K562 (cell line): ENCODE measurements at regions not wholly inside any gene's neighbourhood (a gene's known extent, or its start where the extent isn't known, plus 50 kb on each side); places are given as distances from the start of the nearest gene placed in this dataset.

Experiments used
- ATAC-seq: fragments of 200-7000 bp; cut with Tn5 transposase; 3 replicates; pipeline ENCODE4 v1.9.1; 2020; ENCODE audit warnings: moderate library complexity
- BruUV-seq: library from RNA; stranded (reverse); fragments of 400-500 nt; replicated peaks from 2 replicates; lab custom pipeline; 2021; lab: Mats Ljungman, UMichigan
- CTCF ChIA-PET: fragments of 300-600 bp; formaldehyde crosslinking; extraction: SDS; loops from one replicate; lab custom pipeline; 2021; ENCODE audit warnings: low intra/inter-chr PET ratio; lab: Yijun Ruan, JAX
- POLR2A ChIA-PET: fragments of 300-600, 350-650 bp; sonication (Branson Sonifier 250); formaldehyde crosslinking; extraction: SDS; loops from one replicate; lab custom pipeline; 2021; ENCODE audit warnings: antibody characterized with exemption, inconsistent platforms; lab: Yijun Ruan, JAX
- DNase-seq, 4 experiments: peaks; one replicate each; pipeline versions ENCODE4 v3.0.0 to v3.0.0-alpha.2; 2011 to 2018; ENCODE audit warnings: low spot score in 3 of 4, mixed read lengths in 3 of 4; ENCODE audit errors: extremely low read depth in 1 of 4
- FAIRE-seq: peaks from 2 replicates; lab custom pipeline; 2011; peaks lifted over from hg19 to GRCh38; lab: Jason Lieb, UNC
- H2AFZ ChIP-seq: 2 replicates; pipeline ENCODE4 v1.6.0; 2011; ENCODE audit warnings: low read depth, low read length, control low read depth, inconsistent platforms
- H3K27ac ChIP-seq: fragments of 200-600 bp; 3 replicates; pipeline ENCODE4 v1.8.0; 2011; ENCODE audit warnings: low read depth, mild to moderate bottlenecking, control low read depth, inconsistent platforms, low read length, moderate library complexity, mixed read lengths; ENCODE audit errors: extremely low read depth
- H3K27me3 ChIP-seq, 2 experiments: fragments of 300-600 bp in 1 of 2; 2 replicates in 1 of 2; 3 replicates in 1 of 2; pipeline versions ENCODE4 v1.6.0 to v1.8.0; 2011; ENCODE audit warnings: inconsistent platforms in 2 of 2, low read length in 2 of 2, mild to moderate bottlenecking in 1 of 2, mixed read lengths in 1 of 2, moderate library complexity in 1 of 2; ENCODE audit not compliant: control insufficient read depth in 2 of 2, insufficient read depth in 2 of 2
- H3K36me3 ChIP-seq: fragments of 300-600 bp; 3 replicates; pipeline ENCODE4 v1.8.0; 2011; ENCODE audit warnings: mild to moderate bottlenecking, low read length, inconsistent platforms; ENCODE audit not compliant: control insufficient read depth, insufficient read depth
- H3K4me1 ChIP-seq, 2 experiments: fragments of 200-600 bp in 1 of 2; replicated peaks in 1 of 2; 2 replicates in 1 of 2; 3 replicates in 1 of 2; pipeline versions ENCODE4 v1.5.1 to v1.8.0; 2011; ENCODE audit warnings: inconsistent platforms in 2 of 2, low read length in 2 of 2, mild to moderate bottlenecking in 1 of 2, mixed read lengths in 1 of 2, moderate library complexity in 1 of 2; ENCODE audit not compliant: control insufficient read depth in 2 of 2, insufficient read depth in 2 of 2
- H3K4me2 ChIP-seq: 2 replicates; pipeline ENCODE4 v1.6.1; 2011; ENCODE audit warnings: low read length, control low read depth, inconsistent platforms, mixed read lengths; ENCODE audit not compliant: insufficient read depth
- H3K4me3 ChIP-seq: fragments of 200-600 bp; sonication (generic), shearing (Covaris generic); 2 replicates; pipeline ENCODE4 v1.5.1; 2016; ENCODE audit warnings: control low read depth, inconsistent platforms
- H3K79me2 ChIP-seq: fragments of 200-600 bp; 3 replicates; pipeline ENCODE4 v1.8.0; 2011; ENCODE audit warnings: low read length, inconsistent platforms; ENCODE audit not compliant: control insufficient read depth, insufficient read depth
- H3K9ac ChIP-seq, 2 experiments: 2 replicates each; pipeline versions ENCODE4 v1.6.0 to v1.6.1; 2011; ENCODE audit warnings: low read depth in 2 of 2, low read length in 2 of 2, control low read depth in 1 of 2, inconsistent platforms in 1 of 2, mild to moderate bottlenecking in 1 of 2, mixed read lengths in 1 of 2; ENCODE audit not compliant: insufficient read depth in 1 of 2
- H3K9me1 ChIP-seq: one replicate; pipeline ENCODE4 v1.6.0; 2011; ENCODE audit warnings: inconsistent platforms, mild to moderate bottlenecking, low read length, moderate library complexity; ENCODE audit not compliant: control insufficient read depth, insufficient read depth
- H3K9me3 ChIP-seq: replicated peaks from 2 replicates; pipeline ENCODE4 v1.5.1; 2011; ENCODE audit warnings: low read depth, low read length, inconsistent platforms; ENCODE audit not compliant: control insufficient read depth, insufficient read depth
- H4K20me1 ChIP-seq: replicated peaks from 2 replicates; pipeline ENCODE4 v1.6.1; 2011; ENCODE audit warnings: low read length, inconsistent platforms, mixed read lengths; ENCODE audit not compliant: control insufficient read depth, insufficient read depth
- DEAF1 ChIP-seq: fragments of 450-650 bp; formaldehyde crosslinking; IDR thresholded peaks from 2 replicates; pipeline ENCODE4 v1.4.0; 2020; ENCODE audit warnings: mild to moderate bottlenecking, moderate library complexity
- ETV5 ChIP-seq: sonication (generic); formaldehyde crosslinking; IDR thresholded peaks from 2 replicates; pipeline ENCODE4 v1.4.0; 2020; ENCODE audit warnings: low read depth, mild to moderate bottlenecking, missing genetic modification reagents
- FOXJ2 ChIP-seq: fragments of 200-800 bp; sonication (Bioruptor generic); IDR thresholded peaks from 2 replicates; pipeline ENCODE4 v1.6.1; 2016; ENCODE audit warnings: missing genetic modification characterization, missing compliant biosample characterization
- GATAD2B ChIP-seq: fragments of 450-650 bp; IDR thresholded peaks from 2 replicates; pipeline ENCODE4 v1.6.1; 2017; ENCODE audit warnings: mild to moderate bottlenecking, borderline replicate concordance
- HOXB6 ChIP-seq: fragments of 250-450 bp; sonication (Bioruptor Pico); IDR thresholded peaks from 2 replicates; pipeline ENCODE4 v1.5.1; 2022; ENCODE audit warnings: mild to moderate bottlenecking, borderline replicate concordance
- ILF3 ChIP-seq: fragments of 450-650 bp; IDR thresholded peaks from 2 replicates; pipeline ENCODE4 v1.6.1; 2018; ENCODE audit warnings: antibody characterized with exemption, mild to moderate bottlenecking, moderate library complexity, borderline replicate concordance
- MAFG ChIP-seq: fragments of 450-650 bp; conservative IDR thresholded peaks from 2 replicates; pipeline ENCODE4 v1.6.1; 2016; ENCODE audit warnings: missing genetic modification characterization, missing compliant biosample characterization
- NBN ChIP-seq: fragments of 450-650 bp; IDR thresholded peaks from 2 replicates; pipeline ENCODE4 v1.6.1; 2016; ENCODE audit warnings: low read depth, mild to moderate bottlenecking
- PRMT5 ChIP-seq: sonication (generic); formaldehyde crosslinking; IDR thresholded peaks from 2 replicates; pipeline ENCODE4 v1.5.0; 2020; ENCODE audit warnings: missing genetic modification reagents
- RB1 ChIP-seq: fragments of 450-650 bp; IDR thresholded peaks from 2 replicates; pipeline ENCODE4 v1.6.1; 2017; ENCODE audit warnings: low read depth, mild to moderate bottlenecking
- SMARCE1 ChIP-seq: fragments of 450-650 bp; IDR thresholded peaks from 2 replicates; pipeline ENCODE4 v1.7.1; 2016; ENCODE audit warnings: mild to moderate bottlenecking
- TEAD1 ChIP-seq, 2 experiments: fragments of 450-650 bp in 1 of 2; sonication (generic) in 1 of 2; formaldehyde crosslinking; IDR thresholded peaks; 2 replicates each; pipeline versions ENCODE4 v1.4.0 to v1.8.0; 2020 to 2022; ENCODE audit warnings: mild to moderate bottlenecking in 2 of 2, missing genetic modification reagents in 1 of 2
- TOE1 ChIP-seq, 2 experiments: fragments of 450-650 bp in 1 of 2; sonication (generic) in 1 of 2; formaldehyde crosslinking in 1 of 2; IDR thresholded peaks; 2 replicates each; pipeline versions ENCODE4 v1.7.1 to v1.8.0; 2016 to 2022; ENCODE audit warnings: borderline replicate concordance in 2 of 2, mild to moderate bottlenecking in 2 of 2, antibody characterized with exemption in 1 of 2, inconsistent platforms in 1 of 2, low read depth in 1 of 2, missing genetic modification reagents in 1 of 2, moderate library complexity in 1 of 2
- ZC3H8 ChIP-seq: fragments of 450-650 bp; IDR thresholded peaks from 2 replicates; pipeline ENCODE4 v1.6.1; 2017
- ZNF316 ChIP-seq: fragments of 450-650 bp; IDR thresholded peaks from 2 replicates; pipeline ENCODE4 v1.6.1; 2016
- ZNF507 ChIP-seq: conservative IDR thresholded peaks from 2 replicates; pipeline ENCODE4 v1.6.1; 2017; ENCODE audit warnings: missing genetic modification characterization, missing compliant biosample characterization
- ZNF668 ChIP-seq: fragments of 250-450 bp; sonication (Bioruptor Pico); IDR thresholded peaks from 2 replicates; pipeline ENCODE4 v1.8.0; 2022; ENCODE audit warnings: mild to moderate bottlenecking, inconsistent platforms
- ZNF707 ChIP-seq: fragments of 250-450 bp; sonication (Bioruptor Pico); conservative IDR thresholded peaks from 2 replicates; pipeline ENCODE4 v1.8.0; 2022; ENCODE audit warnings: inconsistent platforms, mild to moderate bottlenecking, moderate library complexity
- WGBS: fragments of 100-300 bp; shearing (Covaris generic); methylation state at CpG from one replicate; pipeline ENCODE4 v1.1.6; 2016; ENCODE audit warnings: low coverage, mixed read lengths; ENCODE audit not compliant: insufficient coverage; ENCODE audit errors: missing lambda C conversion rate; 5-methylcytosine and 5-hydroxymethylcytosine counted together
- in situ Hi-C: fragments of 300-500 bp; cut with MboI; formaldehyde crosslinking; loops from 4 replicates; pipeline ENCODE4 v1.15.0; 2018; ENCODE audit warnings: inconsistent platforms, mixed read lengths
- intact Hi-C: fragments of 100-400 bp; cut with micrococcal nuclease; formaldehyde crosslinking; loops from 2 replicates; pipeline ENCODE4 v1.14.2; 2022
- TF ChIP-seq, protein P1 (sequence below): sonication (generic); formaldehyde crosslinking; IDR thresholded peaks from 2 replicates; pipeline ENCODE4 v1.8.1; 2023; ENCODE audit warnings: mild to moderate bottlenecking, missing genetic modification reagents

- TF ChIP-seq ZNF668 (CRISPR knock-in tag) = no peak
- TF ChIP-seq PRMT5 (CRISPR knock-in tag) = no peak
- no peak for TF ChIP-seq ZNF507
- peak; percentile 92 for TF ChIP-seq ZNF316
- TF ChIP-seq DEAF1 (CRISPR knock-in tag) = peak; percentile 40; the same call in 1 of the 2 replicates
- TF ChIP-seq MAFG = peak; percentile 69
Observed at GRCh38 chr13:60335531-60335930, 61.5 kb upstream of the TDRD3 start (continued).

GRCh38 chr13:60338754-60339153 is 58.3 kb upstream of the TDRD3 start:
- no peak overlapping the region for H3K9ac ChIP-seq
- H3K9me1 ChIP-seq = no peaks in the 10 kb centered on the region
- ChIA-PET POLR2A (no interaction called here), CTCF (no interaction called here)
- in situ Hi-C loops (loop anchor here (10.0 to 25.0 kb wide), 2 partner anchors 664 to 951 kb away; no protein-coding TSS in a partner anchor), intact Hi-C loops (loop anchor here (5.0 kb wide), 1 partner anchor 94 kb away; no protein-coding TSS in a partner anchor)
- no peaks in the 10 kb centered on the region for H3K9me3 ChIP-seq
- H3K79me2 ChIP-seq = no peaks in the 10 kb centered on the region
- no TSS peak for BruUV-seq
- no peak for TF ChIP-seq GATAD2B
- TF ChIP-seq SMARCE1 = no peak
- no peak for TF ChIP-seq RB1
- TF ChIP-seq ZC3H8 = no peak
- no peak for TF ChIP-seq FOXJ2
- no peak for TF ChIP-seq TEAD1 (CRISPR knock-in tag; IDR thresholded peaks at IDR 0.05)
- TF ChIP-seq NBN = no peak
- TF ChIP-seq, protein P1, sequence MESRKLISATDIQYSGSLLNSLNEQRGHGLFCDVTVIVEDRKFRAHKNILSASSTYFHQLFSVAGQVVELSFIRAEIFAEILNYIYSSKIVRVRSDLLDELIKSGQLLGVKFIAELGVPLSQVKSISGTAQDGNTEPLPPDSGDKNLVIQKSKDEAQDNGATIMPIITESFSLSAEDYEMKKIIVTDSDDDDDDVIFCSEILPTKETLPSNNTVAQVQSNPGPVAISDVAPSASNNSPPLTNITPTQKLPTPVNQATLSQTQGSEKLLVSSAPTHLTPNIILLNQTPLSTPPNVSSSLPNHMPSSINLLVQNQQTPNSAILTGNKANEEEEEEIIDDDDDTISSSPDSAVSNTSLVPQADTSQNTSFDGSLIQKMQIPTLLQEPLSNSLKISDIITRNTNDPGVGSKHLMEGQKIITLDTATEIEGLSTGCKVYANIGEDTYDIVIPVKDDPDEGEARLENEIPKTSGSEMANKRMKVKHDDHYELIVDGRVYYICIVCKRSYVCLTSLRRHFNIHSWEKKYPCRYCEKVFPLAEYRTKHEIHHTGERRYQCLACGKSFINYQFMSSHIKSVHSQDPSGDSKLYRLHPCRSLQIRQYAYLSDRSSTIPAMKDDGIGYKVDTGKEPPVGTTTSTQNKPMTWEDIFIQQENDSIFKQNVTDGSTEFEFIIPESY (CRISPR knock-in tag) = no peak
- no peak for TF ChIP-seq TOE1 (IDR thresholded peaks at IDR 0.05; ENCODE audit: borderline replicate concordance)
- no peak for TF ChIP-seq TOE1 (CRISPR knock-in tag; IDR thresholded peaks at IDR 0.05; ENCODE audit: borderline replicate concordance, low read depth)
- TF ChIP-seq ILF3 = no peak
- TF ChIP-seq ZNF707 (CRISPR knock-in tag) = no peak
- TF ChIP-seq HOXB6 (CRISPR knock-in tag) = no peak
- TF ChIP-seq ETV5 (CRISPR knock-in tag) = no peak
- H3K27me3 ChIP-seq = no peaks in the 10 kb centered on the region
- no peak overlapping the region for H3K4me2 ChIP-seq
- H4K20me1 ChIP-seq = no peaks in the 10 kb centered on the region
- H2AFZ ChIP-seq = no peak overlapping the region
- H3K4me1 ChIP-seq = no peaks in the 10 kb centered on the region
- no peak for FAIRE-seq
- WGBS = 3% methylated on average over 2 of the region's 2 CpGs
- no peak for ATAC-seq
- no peak overlapping the region for H3K4me3 ChIP-seq
- no peaks in the 10 kb centered on the region for H3K36me3 ChIP-seq
- no peak overlapping the region for H3K27ac ChIP-seq
- DNase-seq = no peak
